SK-N-DZ (cell line): ENCODE measurements at regions not wholly inside any gene's neighbourhood (a gene's known extent, or its start where the extent isn't known, plus 50 kb on each side); places are given as distances from the start of the nearest gene placed in this dataset.

Experiments used
- DNase-seq: peaks from one replicate; pipeline ENCODE4 v3.0.0-alpha.2; 2015; ENCODE audit warnings: low spot score
- small RNA-seq, 2 experiments: library from RNA; depleted of rRNA; stranded (forward); fragments of <200 nt; gene quantifications; one replicate each; pipeline ENCODE3, GENCODE V24; 2014

- no peak for DNase-seq
These were observed 54.8 kb upstream of the DAB2 start for GRCh38 chr5:39479537-39479936.

GRCh38 chr5:39478863-39479262 lies 54.1 kb upstream of the DAB2 start:
- DNase-seq = no peak

- DNase-seq = no peak
These were observed 52.1 kb upstream of the DAB2 start for GRCh38 chr5:39476843-39477220.

- no peak for DNase-seq
These were observed 51.4 kb upstream of the DAB2 start for GRCh38 chr5:39475881-39476842.

GRCh38 chr5:39475159-39475571 lies 50.4 kb upstream of the DAB2 start:
- no peak for DNase-seq

Small RNA genes in the stretch of these regions (small RNA-seq; reads per million reads assigned to genes)
- 0 to 0.04 reads per million in 2 experiments for gene RNU1-150P
